Stimulated activated CD8-positive, alpha-beta memory T cell treated with anti-CD3 and anti-CD28 coated beads, Interleukin-2, amount 100 ng/mL, for 48 hours (primary cell): ENCODE measurements at regions not wholly inside any gene's neighbourhood (a gene's known extent, or its start where the extent isn't known, plus 50 kb on each side); places are given as distances from the start of the nearest gene placed in this dataset.

Experiments used
- DNase-seq, 2 donors: peaks; one replicate each; pipeline ENCODE4 v3.0.0-alpha.2; 2020; ENCODE audit warnings: low read depth in 2 of 2

DNA sequence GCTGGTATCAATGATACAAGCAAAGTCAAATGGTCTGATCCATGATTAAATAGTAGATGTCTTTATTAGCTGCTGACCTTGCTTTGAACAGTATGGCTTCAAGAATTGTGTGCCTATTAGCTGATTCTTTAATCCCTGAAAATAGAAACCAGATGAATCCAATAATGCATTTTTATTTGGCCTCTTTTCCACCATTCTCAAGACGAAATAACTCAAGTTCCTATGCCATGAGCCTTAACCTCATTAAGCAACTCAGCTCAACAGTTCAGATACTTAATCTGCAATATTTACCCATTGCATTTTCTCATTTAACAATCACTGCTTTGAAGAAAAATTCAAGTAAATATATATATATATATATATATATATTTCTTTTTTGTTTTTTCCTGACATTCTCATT lies 588.6 kb upstream of the MEF2C start:
- no peak for DNase-seq

GRCh38 chr5:89471115-89471514 lies 588.1 kb upstream of the MEF2C start:
- no peak for DNase-seq

DNA sequence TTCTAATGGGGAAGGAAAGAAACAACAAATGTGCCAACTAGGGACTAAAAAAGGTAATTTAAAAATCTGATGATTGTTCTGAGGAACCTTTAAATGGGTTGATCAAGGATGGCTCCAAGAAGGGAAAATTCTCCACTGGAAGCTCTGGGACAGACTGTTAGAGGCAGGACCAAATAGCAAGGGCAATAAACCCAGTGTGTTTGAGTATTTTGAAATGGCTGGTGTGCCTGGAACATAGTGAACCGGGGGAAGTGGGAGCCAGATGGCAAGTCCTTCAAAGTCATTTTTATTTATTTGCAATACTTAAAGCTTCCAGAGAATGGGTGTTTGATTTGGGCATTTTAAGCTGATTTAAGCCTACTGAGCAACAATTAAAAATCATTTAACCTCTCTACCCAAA lies 587.7 kb upstream of the MEF2C start:
- DNase-seq: no peak

GRCh38 chr5:89458332-89458656 lies 575.3 kb upstream of the MEF2C start:
- no peak for DNase-seq

DNA sequence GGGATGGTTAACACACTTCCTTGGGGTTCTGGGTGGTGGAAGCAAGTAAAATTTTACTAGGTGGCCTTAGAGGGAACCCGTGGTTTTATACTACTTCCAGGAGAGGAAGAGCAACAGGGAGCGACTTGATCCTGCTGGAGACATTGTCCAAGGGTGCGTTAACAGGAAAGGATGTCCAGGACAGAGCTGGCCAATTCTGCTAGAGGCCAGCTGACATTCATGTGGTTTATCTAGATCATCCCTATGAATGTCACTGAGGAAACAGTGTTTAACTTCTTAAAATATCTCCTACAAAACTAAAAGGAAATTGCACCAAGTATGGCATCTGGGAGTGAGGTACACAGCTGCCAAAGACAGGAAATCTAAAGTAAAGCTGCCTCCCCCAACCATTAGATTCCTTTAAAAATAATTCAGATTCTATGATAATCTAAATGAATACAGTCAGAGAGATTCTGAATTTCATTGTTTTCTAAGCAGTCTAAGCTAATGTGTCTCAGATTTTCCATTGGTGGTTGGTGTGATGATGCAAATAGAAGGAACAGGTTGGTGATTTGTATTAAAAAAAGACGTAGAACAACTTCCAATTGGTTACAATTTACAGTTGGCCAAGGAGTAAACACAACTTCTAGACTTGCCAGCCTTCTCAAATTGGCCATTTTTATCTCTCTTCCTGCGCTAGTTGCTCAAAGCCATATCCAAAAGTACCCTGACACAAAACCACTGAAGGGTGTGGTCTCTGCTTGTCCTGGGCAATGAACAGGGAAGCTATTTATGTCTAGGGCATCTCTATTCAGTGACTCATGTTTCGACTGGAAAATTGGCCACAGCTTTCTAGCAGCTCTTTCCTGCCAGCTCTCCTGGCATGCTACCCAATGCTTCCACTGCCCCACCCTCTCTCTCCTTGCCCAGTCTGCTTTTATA lies 574.7 kb upstream of the MEF2C start:
- no peak for DNase-seq

- no peak for DNase-seq
These were observed 569.1 kb upstream of the MEF2C start for GRCh38 chr5:89452081-89452480.

- DNase-seq: no peak
These were observed 568.3 kb upstream of the MEF2C start for GRCh38 chr5:89451263-89451662.

GRCh38 chr5:89450149-89450538 lies 567.2 kb upstream of the MEF2C start:
- DNase-seq: no peak

DNA sequence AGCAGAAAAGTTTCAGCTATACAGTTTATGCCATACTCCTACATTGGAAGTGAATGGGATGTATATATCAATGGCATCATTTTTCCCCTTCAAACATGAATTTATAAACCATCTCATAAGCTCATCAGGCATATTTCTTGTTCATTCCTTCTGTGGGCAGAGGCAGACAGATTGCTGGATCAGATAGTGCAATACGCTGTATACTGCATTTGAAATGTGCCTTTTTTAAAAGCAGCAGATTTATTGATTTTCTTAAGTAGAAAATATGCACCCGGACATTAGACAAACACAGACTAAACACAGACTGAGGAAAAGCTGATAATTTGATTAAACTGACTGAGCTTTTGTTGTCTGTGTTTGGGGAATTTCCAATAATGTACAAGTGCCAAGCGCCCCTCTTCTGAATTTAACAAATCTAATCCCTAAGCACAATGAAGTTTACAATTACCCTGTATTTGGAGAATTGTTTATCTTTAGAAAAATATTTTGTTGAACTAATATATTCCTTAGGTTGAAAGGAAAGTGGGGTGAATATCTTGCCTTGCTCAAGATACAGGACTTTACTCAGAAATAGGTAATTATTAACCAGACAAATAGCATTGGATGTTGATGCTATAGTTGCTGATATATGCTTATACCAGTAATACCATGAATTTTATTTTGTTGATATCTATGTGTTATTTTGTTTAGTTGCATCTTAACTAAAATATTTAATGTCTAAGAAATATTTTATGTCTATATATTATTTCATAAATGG lies 566.6 kb upstream of the MEF2C start:
- no peak for DNase-seq

DNA sequence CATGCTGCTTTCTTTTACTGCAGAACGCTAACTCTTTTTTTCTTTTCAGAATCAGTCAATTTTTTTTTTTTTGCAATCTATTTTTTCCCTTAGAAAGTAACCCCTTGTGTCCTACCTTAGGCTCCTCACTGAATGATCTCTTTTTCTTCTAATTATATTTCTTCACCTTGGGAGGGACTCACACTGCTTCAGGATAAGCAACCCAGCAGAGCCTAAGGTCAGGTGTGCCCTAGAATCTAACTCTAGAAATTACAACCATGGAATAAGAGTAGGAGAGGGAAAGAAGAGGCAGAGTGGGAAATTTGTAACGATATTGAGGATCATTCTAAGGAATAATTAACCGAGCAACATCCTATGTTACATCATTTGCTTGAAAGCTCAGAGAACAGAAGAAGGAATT lies 564.0 kb upstream of the MEF2C start:
- no peak for DNase-seq

GRCh38 chr5:89445106-89445745 lies 562.2 kb upstream of the MEF2C start:
- DNase-seq: no peak

GRCh38 chr5:89444088-89444487 lies 561.1 kb upstream of the MEF2C start:
- DNase-seq: no peak

DNA sequence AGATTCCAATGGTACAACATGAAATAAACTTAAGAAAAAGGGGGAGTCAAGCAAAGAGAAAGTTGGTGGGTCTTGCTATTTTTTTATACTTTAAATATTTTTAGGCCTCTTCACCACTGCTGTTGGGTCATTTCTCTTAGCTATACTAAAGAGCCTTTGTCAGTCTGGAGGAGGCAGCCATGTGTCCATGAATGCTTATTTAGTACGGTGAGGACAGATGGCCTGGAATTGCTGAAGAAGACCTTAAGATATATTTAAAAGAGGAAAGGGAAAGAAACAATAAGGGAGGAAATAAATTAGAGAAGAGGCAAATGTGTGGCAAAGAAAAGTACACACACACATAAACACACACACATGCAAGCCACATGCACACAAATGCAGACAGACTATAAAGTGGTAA lies 560.5 kb upstream of the MEF2C start:
- DNase-seq: no peak

DNA sequence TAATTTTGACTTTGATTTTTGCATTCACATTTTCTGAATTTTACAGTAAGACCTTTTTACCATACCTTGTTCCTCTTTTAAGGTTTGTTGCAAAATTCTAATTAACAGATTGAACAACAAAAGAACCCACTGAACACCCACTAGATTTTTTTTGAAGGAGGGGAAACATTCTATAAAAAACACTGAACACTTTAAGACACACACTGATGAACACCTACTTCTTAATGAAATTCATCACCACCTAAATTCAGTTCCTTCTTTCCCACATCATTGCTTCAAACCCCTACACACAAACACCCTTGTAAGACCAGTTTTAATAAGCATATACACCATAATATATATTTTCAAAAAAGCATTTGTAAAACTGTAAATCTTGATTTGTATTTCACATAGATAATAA lies 559.0 kb upstream of the MEF2C start:
- DNase-seq: no peak

GRCh38 chr5:89440670-89441069 lies 557.7 kb upstream of the MEF2C start:
- DNase-seq: no peak

DNA sequence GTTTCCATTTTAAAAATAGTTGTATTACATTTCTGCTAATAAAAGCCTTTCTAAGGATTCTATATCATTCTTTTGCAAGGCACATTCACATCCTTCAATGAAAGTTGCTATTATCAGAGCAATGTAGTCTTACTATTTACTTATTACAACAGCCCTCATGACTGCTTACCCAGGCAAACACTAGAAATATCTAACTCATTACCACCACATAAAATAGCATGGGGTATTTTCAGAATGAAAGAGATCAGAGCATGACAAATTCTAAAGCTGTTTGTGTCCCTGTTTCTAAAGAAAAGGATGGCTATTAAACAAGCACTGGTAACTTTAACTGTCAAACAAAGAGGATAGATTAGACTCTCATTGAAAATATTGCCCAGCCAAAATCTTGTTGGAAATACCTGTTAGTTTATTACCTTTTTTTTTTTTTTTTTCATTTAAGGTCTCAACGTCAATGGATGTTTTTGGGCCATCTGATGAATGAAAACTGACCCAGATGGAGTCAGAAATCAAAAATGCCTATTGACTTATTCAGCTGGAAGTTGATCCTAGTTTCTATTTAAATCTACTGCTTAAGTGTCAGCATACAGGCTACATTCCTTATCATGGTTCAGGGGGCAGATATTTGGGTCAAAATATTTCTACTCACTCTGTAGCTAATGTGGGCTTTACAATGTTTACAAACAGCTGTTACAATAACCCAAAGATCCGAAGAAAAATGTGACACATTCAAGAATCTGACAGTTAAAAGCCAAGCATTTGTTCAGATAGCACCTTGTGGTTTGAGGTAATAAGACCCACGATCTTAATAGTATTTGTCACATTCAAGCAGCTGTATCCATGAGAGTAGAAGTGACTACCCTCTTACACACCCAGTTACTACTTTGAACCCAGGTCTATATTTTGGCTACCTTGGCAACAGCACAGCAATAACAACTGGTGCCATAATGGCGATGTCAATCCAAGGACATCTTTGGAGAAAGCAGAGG lies 554.8 kb upstream of the MEF2C start:
- no peak for DNase-seq

GRCh38 chr5:89436464-89436863 lies 553.5 kb upstream of the MEF2C start:
- no peak for DNase-seq

DNA sequence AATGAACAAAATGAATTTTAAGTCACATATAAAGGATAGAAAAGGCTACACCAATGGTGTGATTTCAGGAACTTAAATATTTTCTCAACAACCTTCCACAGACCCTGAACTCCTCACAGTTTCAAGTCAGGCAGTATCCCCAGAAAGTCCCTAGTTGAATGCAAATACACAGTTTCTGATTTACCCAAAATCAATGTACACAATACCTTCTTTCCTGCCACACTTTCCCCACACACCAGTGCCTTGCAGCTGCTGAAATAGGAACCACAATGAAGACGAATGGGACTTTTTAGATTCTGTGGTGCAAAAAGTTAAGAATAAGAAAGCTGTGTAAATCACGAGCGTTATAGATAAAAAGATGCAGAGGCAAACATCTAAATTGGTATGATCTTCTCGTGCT lies 552.4 kb upstream of the MEF2C start:
- DNase-seq: no peak

DNA sequence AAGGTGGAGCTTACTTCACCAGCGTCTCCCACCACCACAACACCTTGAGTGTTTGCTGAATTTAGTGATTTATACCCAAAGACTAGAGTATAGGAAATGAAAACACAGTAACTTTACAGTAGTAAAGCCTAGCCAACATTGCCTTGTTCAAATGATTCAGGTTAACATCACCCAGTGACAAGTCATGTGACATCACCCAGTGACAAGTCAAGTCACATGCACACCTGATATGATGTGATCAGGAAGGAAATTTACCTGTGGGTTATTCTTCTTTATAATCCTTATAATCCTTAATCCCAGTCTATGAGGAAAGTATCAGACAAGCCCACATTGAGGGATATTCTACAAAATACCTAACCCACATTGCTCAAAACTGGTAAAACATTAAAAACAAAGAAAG lies 545.6 kb upstream of the MEF2C start:
- DNase-seq: no peak

DNA sequence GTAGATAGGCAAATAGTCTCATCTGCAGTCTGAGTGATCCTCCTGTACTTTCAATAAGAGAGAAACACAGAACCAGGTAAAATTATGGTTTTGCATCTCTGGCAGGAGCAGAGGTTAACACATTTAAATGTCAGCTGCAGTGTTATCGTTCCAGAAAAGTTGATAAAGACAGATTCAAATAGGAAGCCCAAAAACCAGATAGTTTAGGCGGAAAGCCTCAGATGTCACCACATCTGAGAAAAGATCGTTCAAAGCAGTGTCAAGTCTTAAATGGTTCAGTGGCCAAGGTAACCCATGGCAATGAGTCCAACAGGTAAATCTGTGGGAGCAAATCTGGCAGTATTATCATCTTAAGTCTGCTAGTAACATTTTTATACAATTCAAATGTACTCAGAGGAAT lies 542.1 kb upstream of the MEF2C start:
- no peak for DNase-seq

DNA sequence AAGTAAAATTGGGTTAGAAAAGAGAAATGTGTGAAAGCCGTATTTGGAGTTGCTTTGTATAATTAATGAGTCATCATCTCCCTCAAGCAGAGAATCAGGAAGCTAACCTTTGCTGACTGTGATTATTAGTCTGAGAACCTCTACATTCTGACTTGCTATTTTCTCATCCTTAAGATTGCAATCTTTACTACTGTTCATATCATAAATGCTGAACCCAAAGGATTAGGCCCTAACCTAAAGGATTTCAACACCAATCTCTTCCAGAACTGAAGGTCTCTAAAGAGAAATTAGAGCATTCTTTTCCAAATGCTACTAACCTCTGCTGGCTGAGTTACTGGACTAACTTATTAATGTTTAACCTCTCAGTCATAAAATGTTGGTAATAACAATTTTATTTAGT lies 538.1 kb upstream of the MEF2C start:
- DNase-seq: no peak
